BJ (cell line): ENCODE measurements at regions not wholly inside any gene's neighbourhood (a gene's known extent, or its start where the extent isn't known, plus 50 kb on each side); places are given as distances from the start of the nearest gene placed in this dataset.

ENCODE experiments used
- CTCF ChIA-PET: fragments of 350-600 bp; formaldehyde crosslinking; extraction: SDS; loops from one replicate; lab custom pipeline; 2021; ENCODE audit warnings: antibody characterized with exemption, inconsistent platforms; lab: Yijun Ruan, JAX
- POLR2A ChIA-PET: fragments of 300-600 bp; sonication (Branson Sonifier 250); formaldehyde crosslinking; extraction: SDS; loops from one replicate; lab custom pipeline; 2021; ENCODE audit warnings: antibody characterized with exemption; lab: Charles Lee
- DNase-seq: peaks from one replicate; pipeline ENCODE4 v3.0.0-alpha.2; 2011; ENCODE audit warnings: low read depth
- H3K27me3 ChIP-seq: 2 replicates; pipeline ENCODE4 v1.6.0; 2011; ENCODE audit warnings: low read length; ENCODE audit not compliant: control insufficient read depth, insufficient read depth
- H3K36me3 ChIP-seq: 2 replicates; pipeline ENCODE4 v1.5.1; 2011; ENCODE audit warnings: low read length; ENCODE audit not compliant: control insufficient read depth, insufficient read depth
- H3K4me3 ChIP-seq: 2 replicates; pipeline ENCODE4 v1.5.1; 2011; ENCODE audit warnings: low read depth, mild to moderate bottlenecking, control low read depth, low read length
- CTCF ChIP-seq: IDR thresholded peaks from 2 replicates; pipeline ENCODE4 v1.5.1; 2011; ENCODE audit warnings: low read depth, mild to moderate bottlenecking, control low read depth, inconsistent platforms, low read length, moderate library complexity; ENCODE audit not compliant: insufficient read depth

GRCh38 chr9:17986595-17986994 is 407.7 kb downstream of the SH3GL2 start:
- ChIA-PET POLR2A (no interaction called here), CTCF (no interaction called here)

GRCh38 chr9:17987189-17987588 is 408.3 kb downstream of the SH3GL2 start:
- no peak for DNase-seq
- ChIA-PET CTCF (no interaction called here), POLR2A (no interaction called here)
- no peaks in the 10 kb centered on the region for H3K36me3 ChIP-seq
- no peak overlapping the region for H3K4me3 ChIP-seq
- no peak for TF ChIP-seq CTCF
- no peaks in the 10 kb centered on the region for H3K27me3 ChIP-seq

More at GRCh38 chr9:17986595-17986994, 407.7 kb downstream of the SH3GL2 start:
- TF ChIP-seq CTCF, result no peak
- H3K27me3 ChIP-seq, result no peaks in the 10 kb centered on the region
- no peak overlapping the region for H3K4me3 ChIP-seq
- DNase-seq, result no peak
- H3K36me3 ChIP-seq, result no peaks in the 10 kb centered on the region

- CTCF ChIA-PET, result no interaction called here
- H3K36me3 ChIP-seq, result no peaks in the 10 kb centered on the region
- DNase-seq, result no peak
- POLR2A ChIA-PET, result no interaction called here
- no peak overlapping the region for H3K4me3 ChIP-seq
- no peak for TF ChIP-seq CTCF
- H3K27me3 ChIP-seq, result no peaks in the 10 kb centered on the region
These were observed 409.6 kb downstream of the SH3GL2 start for GRCh38 chr9:17988489-17988888.

- Histone ChIP-seq H3K4me3 (no peak overlapping the region), H3K36me3 (no peaks in the 10 kb centered on the region), H3K27me3 (no peaks in the 10 kb centered on the region)
- no peak for TF ChIP-seq CTCF
- CTCF ChIA-PET, result no interaction called here
- POLR2A ChIA-PET, result no interaction called here
- no peak for DNase-seq
These were observed 411.7 kb downstream of the SH3GL2 start for GRCh38 chr9:17990602-17991001.

GRCh38 chr9:17993024-17993423 is 414.2 kb downstream of the SH3GL2 start:
- Histone ChIP-seq H3K4me3 (no peak overlapping the region), H3K36me3 (no peaks in the 10 kb centered on the region), H3K27me3 (no peaks in the 10 kb centered on the region)
- DNase-seq, result no peak
- ChIA-PET CTCF (no interaction called here), POLR2A (no interaction called here)
- TF ChIP-seq CTCF, result no peak
